LNCaP clone FGC (cell line): ENCODE measurements at regions not wholly inside any gene's neighbourhood (a gene's known extent, or its start where the extent isn't known, plus 50 kb on each side); places are given as distances from the start of the nearest gene placed in this dataset.

ENCODE experiments used
- DNase-seq: peaks from one replicate; pipeline ENCODE4 v3.0.0-alpha.2; 2011; ENCODE audit warnings: low read depth
- H3K4me3 ChIP-seq: 2 replicates; pipeline ENCODE4 v1.5.1; 2011; ENCODE audit warnings: mild to moderate bottlenecking, low read depth, low read length, control low read depth
- CTCF ChIP-seq: IDR thresholded peaks from 2 replicates; pipeline ENCODE4 v1.5.1; 2012; ENCODE audit warnings: mild to moderate bottlenecking; ENCODE audit not compliant: control insufficient read depth, insufficient read depth; ENCODE audit errors: extremely low read depth

GRCh38 chr5:130580264-130580663 lies 584.8 kb downstream of the HINT1 start:
- no peak for TF ChIP-seq CTCF
- DNase-seq = no peak
- H3K4me3 ChIP-seq = no peak overlapping the region

- no peak for DNase-seq
- no peak for TF ChIP-seq CTCF
- H3K4me3 ChIP-seq = no peak overlapping the region
Measured at GRCh38 chr5:130578354-130578753, 586.7 kb downstream of the HINT1 start.

GRCh38 chr5:130571076-130571475 lies 594.0 kb downstream of the HINT1 start:
- no peak for DNase-seq
- no peak overlapping the region for H3K4me3 ChIP-seq
- no peak for TF ChIP-seq CTCF

GRCh38 chr5:130568791-130569190 lies 596.3 kb downstream of the HINT1 start:
- no peak for TF ChIP-seq CTCF
- H3K4me3 ChIP-seq = no peak overlapping the region
- DNase-seq = no peak

- peak; percentile 4 for DNase-seq
- peak; percentile 67 for TF ChIP-seq CTCF
- H3K4me3 ChIP-seq = no peak overlapping the region
Measured at GRCh38 chr5:130555429-130555828, 609.6 kb downstream of the HINT1 start.

GRCh38 chr5:130550562-130550928 lies 614.5 kb downstream of the HINT1 start:
- no peak for DNase-seq
- H3K4me3 ChIP-seq = no peak overlapping the region
- no peak for TF ChIP-seq CTCF

GRCh38 chr5:130549884-130550561 lies 615.0 kb downstream of the HINT1 start:
- no peak overlapping the region for H3K4me3 ChIP-seq
- no peak for TF ChIP-seq CTCF
- no peak for DNase-seq
